Endodermal cell (in vitro differentiated cells): ENCODE measurements at regions not wholly inside any gene's neighbourhood (a gene's known extent, or its start where the extent isn't known, plus 50 kb on each side); places are given as distances from the start of the nearest gene placed in this dataset.

Source experiments
- DNase-seq: peaks from one replicate; pipeline ENCODE4 v3.0.0-alpha.2; 2017
- H3K27ac ChIP-seq: 2 replicates; pipeline ENCODE4 v1.5.1; 2013; ENCODE audit warnings: mild to moderate bottlenecking, low read depth, low read length, moderate library complexity
- H3K27me3 ChIP-seq: 2 replicates; pipeline ENCODE4 v1.6.1; 2013; ENCODE audit warnings: mild to moderate bottlenecking, low read length, moderate library complexity; ENCODE audit not compliant: insufficient read depth, control insufficient read depth, poor library complexity, severe bottlenecking
- H3K36me3 ChIP-seq: 2 replicates; pipeline ENCODE4 v1.7.0; 2013; ENCODE audit warnings: mild to moderate bottlenecking, low read length, moderate library complexity; ENCODE audit not compliant: control insufficient read depth, insufficient read depth
- H3K4me1 ChIP-seq: one replicate; pipeline ENCODE4 v1.7.0; 2013; ENCODE audit warnings: low read length; ENCODE audit not compliant: control insufficient read depth, insufficient read depth
- H3K4me3 ChIP-seq: 2 replicates; pipeline ENCODE4 v1.5.1; 2013; ENCODE audit warnings: mild to moderate bottlenecking, low read length, moderate library complexity
- H3K9ac ChIP-seq: 2 replicates; pipeline ENCODE4 v1.6.1; 2013; ENCODE audit warnings: mild to moderate bottlenecking, low read length, moderate library complexity; ENCODE audit not compliant: poor library complexity, severe bottlenecking; ENCODE audit errors: extremely low read depth
- H3K9me3 ChIP-seq: 2 replicates; pipeline ENCODE4 v1.6.1; 2013; ENCODE audit warnings: mild to moderate bottlenecking, low read length, moderate library complexity; ENCODE audit not compliant: control insufficient read depth
- H3K27ac Mint-ChIP-seq: 2 replicates; pipeline ENCODE4 v1.8.0; 2020; ENCODE audit warnings: mixed read lengths
- H3K27me3 Mint-ChIP-seq: 2 replicates; pipeline ENCODE4 v1.8.0; 2021; ENCODE audit warnings: mild to moderate bottlenecking, mixed read lengths; ENCODE audit not compliant: insufficient read depth
- H3K36me3 Mint-ChIP-seq: 2 replicates; pipeline ENCODE4 v1.8.0; 2020; ENCODE audit warnings: low read depth, mixed read lengths
- H3K4me1 Mint-ChIP-seq: 2 replicates; pipeline ENCODE4 v1.8.0; 2020; ENCODE audit warnings: mixed read lengths
- H3K4me3 Mint-ChIP-seq: 2 replicates; pipeline ENCODE4 v1.8.0; 2020; ENCODE audit warnings: mild to moderate bottlenecking, moderate library complexity, mixed read lengths
- H3K9me3 Mint-ChIP-seq: 2 replicates; pipeline ENCODE4 v1.8.0; 2020; ENCODE audit warnings: mild to moderate bottlenecking, mixed read lengths
- WGBS, 2 experiments: methylation state at CpG; one replicate each; pipeline versions ENCODE4 v1.1.5 to v1.1.7; 2013; ENCODE audit warnings: missing lambda C conversion rate in 2 of 2, mixed read lengths in 1 of 2; ENCODE audit not compliant: insufficient coverage in 1 of 2, insufficient read length in 1 of 2; 5-methylcytosine and 5-hydroxymethylcytosine counted together
- TF ChIP-seq, protein P1 (sequence below): fragments of 200-600 bp; sonication (generic); conservative IDR thresholded peaks from 2 replicates; pipeline ENCODE4 v1.5.0; 2021; ENCODE audit warnings: antibody characterized with exemption, mild to moderate bottlenecking

DNA sequence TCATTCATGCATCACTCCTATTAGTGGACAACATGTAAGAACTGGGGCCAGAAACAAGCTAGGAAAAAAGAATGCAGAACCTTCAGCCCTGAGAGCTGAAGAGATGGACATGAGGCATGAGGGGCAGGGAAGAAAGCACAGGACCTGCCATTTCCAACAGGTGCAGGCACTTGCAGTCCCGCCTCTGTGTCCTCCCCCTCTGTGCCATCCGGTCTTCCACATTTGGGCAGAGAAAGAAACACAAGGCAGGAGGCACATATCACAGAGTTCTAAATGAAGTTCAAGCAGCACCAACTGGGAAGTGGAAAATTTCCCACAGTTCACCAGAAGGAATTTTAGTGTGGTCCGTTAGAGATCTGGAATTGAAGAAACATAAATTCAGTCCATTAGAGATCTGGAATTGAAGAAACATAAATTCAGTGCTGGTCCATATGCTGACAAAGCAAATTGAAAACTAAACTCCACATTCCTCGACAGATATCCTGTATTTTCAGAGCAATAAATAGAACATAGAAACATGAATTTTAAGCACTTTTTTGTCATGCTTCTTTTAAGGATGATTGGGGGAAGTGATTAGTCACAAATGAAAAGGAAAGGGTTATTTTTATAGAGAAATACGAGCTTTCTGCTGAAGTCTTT lies 57.2 kb upstream of the DAPP1 start:
- 66 to 84% methylated on average over 2 to 5 of the region's 5 CpGs for WGBS, 2 experiments
- Histone ChIP-seq H3K27me3 (no peaks in the 10 kb centered on the region), H3K4me1 (no peaks in the 10 kb centered on the region), H3K9ac (no peak overlapping the region), H3K27ac (no peak overlapping the region), H3K9me3 (no peaks in the 10 kb centered on the region), H3K36me3 (no peaks in the 10 kb centered on the region), H3K4me3 (no peak overlapping the region)
- Mint-ChIP-seq H3K27ac (no peak overlapping the region), H3K9me3 (peaks cover 2% of the 10 kb centered on the region), H3K4me1 (no peaks in the 10 kb centered on the region), H3K27me3 (no peaks in the 10 kb centered on the region), H3K4me3 (no peak overlapping the region), H3K36me3 (no peaks in the 10 kb centered on the region)
- TF ChIP-seq, protein P1, sequence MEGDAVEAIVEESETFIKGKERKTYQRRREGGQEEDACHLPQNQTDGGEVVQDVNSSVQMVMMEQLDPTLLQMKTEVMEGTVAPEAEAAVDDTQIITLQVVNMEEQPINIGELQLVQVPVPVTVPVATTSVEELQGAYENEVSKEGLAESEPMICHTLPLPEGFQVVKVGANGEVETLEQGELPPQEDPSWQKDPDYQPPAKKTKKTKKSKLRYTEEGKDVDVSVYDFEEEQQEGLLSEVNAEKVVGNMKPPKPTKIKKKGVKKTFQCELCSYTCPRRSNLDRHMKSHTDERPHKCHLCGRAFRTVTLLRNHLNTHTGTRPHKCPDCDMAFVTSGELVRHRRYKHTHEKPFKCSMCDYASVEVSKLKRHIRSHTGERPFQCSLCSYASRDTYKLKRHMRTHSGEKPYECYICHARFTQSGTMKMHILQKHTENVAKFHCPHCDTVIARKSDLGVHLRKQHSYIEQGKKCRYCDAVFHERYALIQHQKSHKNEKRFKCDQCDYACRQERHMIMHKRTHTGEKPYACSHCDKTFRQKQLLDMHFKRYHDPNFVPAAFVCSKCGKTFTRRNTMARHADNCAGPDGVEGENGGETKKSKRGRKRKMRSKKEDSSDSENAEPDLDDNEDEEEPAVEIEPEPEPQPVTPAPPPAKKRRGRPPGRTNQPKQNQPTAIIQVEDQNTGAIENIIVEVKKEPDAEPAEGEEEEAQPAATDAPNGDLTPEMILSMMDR, result no peak
- DNase-seq, result no peak

DNA sequence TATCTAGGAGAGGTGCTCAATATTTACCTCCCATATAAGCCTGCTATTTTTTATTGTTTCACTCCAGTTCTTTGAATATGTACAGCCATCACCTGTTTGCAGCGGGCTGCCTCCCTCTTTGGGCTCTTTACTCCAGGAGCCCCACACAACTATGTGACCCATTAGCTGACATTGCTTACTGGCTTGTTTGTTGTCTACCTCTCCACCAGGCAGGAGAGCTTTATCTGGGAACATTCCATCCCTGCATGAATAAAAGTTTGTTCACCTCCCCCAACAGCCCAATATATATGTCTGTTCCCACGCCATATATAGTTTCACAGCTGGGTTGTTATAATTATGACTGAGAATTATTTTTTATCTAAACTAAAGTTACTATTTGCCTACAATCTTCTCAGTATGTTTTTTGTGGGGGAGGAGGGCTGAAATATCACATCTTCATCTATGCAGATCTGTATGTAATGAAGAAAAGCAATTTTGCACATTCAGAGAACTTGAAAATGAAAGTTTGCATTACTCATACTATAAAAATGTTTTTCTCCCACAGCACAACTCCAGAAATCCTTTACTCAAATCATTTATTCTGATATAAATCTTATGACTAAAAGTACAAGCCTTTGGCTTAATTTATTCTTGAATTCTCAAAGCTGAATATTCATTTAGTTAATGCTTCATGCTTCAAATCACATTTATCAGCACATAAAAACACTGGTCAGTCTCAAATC lies 61.2 kb upstream of the DAPP1 start:
- Mint-ChIP-seq H3K36me3 (no peaks in the 10 kb centered on the region), H3K27ac (no peak overlapping the region), H3K9me3 (no peaks in the 10 kb centered on the region), H3K4me3 (no peak overlapping the region), H3K4me1 (no peaks in the 10 kb centered on the region), H3K27me3 (no peaks in the 10 kb centered on the region)
- Histone ChIP-seq H3K36me3 (no peaks in the 10 kb centered on the region), H3K27ac (no peak overlapping the region), H3K4me1 (no peaks in the 10 kb centered on the region), H3K9me3 (no peaks in the 10 kb centered on the region), H3K4me3 (no peak overlapping the region), H3K9ac (no peak overlapping the region), H3K27me3 (no peaks in the 10 kb centered on the region)
- TF ChIP-seq, protein P1, result no peak
- WGBS, 2 experiments, result 97 to 100% methylated on average over 1 of the region's 2 CpGs
- no peak for DNase-seq

DNA sequence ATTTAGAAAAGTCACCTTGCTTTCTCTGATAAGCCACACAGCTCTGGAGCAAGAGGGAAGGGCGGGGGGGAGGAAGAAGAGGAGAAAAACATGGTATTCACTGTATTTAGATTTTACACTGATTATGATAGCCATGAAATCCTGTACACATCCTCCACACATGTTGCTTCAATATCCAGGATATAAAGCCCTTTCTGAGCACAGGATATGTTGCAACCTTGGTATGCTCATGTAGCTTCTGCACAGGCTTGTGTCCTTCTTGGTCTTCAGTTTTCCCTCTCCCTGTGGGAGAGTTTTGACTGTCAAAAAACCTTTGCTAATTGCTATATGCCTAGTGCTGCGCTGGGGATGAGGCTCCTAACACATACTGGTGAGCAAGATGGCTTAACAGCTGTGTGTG lies 61.9 kb upstream of the DAPP1 start:
- Histone ChIP-seq H3K9ac (no peak overlapping the region), H3K27me3 (no peaks in the 10 kb centered on the region), H3K36me3 (no peaks in the 10 kb centered on the region), H3K4me3 (no peak overlapping the region), H3K9me3 (no peaks in the 10 kb centered on the region), H3K27ac (no peak overlapping the region), H3K4me1 (no peaks in the 10 kb centered on the region)
- H3K4me3 Mint-ChIP-seq, result no peak overlapping the region
- H3K9me3 Mint-ChIP-seq, result no peaks in the 10 kb centered on the region
- TF ChIP-seq, protein P1, result no peak
- no peaks in the 10 kb centered on the region for H3K27me3 Mint-ChIP-seq
- H3K27ac Mint-ChIP-seq, result no peak overlapping the region
- H3K4me1 Mint-ChIP-seq, result no peaks in the 10 kb centered on the region
- WGBS, 2 experiments, result 86 to 93% methylated on average over 1 of the region's 2 CpGs
- no peaks in the 10 kb centered on the region for H3K36me3 Mint-ChIP-seq
- DNase-seq, result no peak
